Loucy (cell line): ENCODE measurements at regions not wholly inside any gene's neighbourhood (a gene's known extent, or its start where the extent isn't known, plus 50 kb on each side); places are given as distances from the start of the nearest gene placed in this dataset.
"Not testable (repeated sequence)": the region's sequence is repeated elsewhere in the genome, so short reads cannot be mapped to it uniquely, and the experiment has no call there.

Source experiments
- H2AFZ ChIP-seq: fragments of 200-600 bp; sonication (generic); 2 replicates; pipeline ENCODE4 v1.6.0; 2016; ENCODE audit warnings: antibody characterized with exemption, mild to moderate bottlenecking, low read length, moderate library complexity
- H3F3A ChIP-seq: fragments of 200-600 bp; 2 replicates; pipeline ENCODE4 v1.6.0; 2016; ENCODE audit warnings: antibody characterized with exemption, low read depth, mild to moderate bottlenecking
- H3K27me3 ChIP-seq: fragments of 200-600 bp; sonication (generic); 2 replicates; pipeline ENCODE4 v1.6.1; 2014; ENCODE audit warnings: low read length, mild to moderate bottlenecking; ENCODE audit not compliant: insufficient read depth, poor library complexity, severe bottlenecking
- H3K36me3 ChIP-seq: fragments of 200-600 bp; sonication (generic); 2 replicates; pipeline ENCODE4 v1.6.1; 2016; ENCODE audit warnings: low read length; ENCODE audit not compliant: insufficient read depth
- H3K4me1 ChIP-seq: fragments of 200-600 bp; sonication (generic); 2 replicates; pipeline ENCODE4 v1.5.1; 2014; ENCODE audit warnings: low read length, mild to moderate bottlenecking; ENCODE audit not compliant: insufficient read depth, poor library complexity, severe bottlenecking
- H3K4me2 ChIP-seq: fragments of 200-600 bp; sonication (generic); 2 replicates; pipeline ENCODE4 v1.6.0; 2014; ENCODE audit warnings: antibody characterized with exemption, low read length, low read depth, mild to moderate bottlenecking; ENCODE audit not compliant: poor library complexity, severe bottlenecking
- H3K4me3 ChIP-seq: fragments of 200-600 bp; sonication (generic); 2 replicates; pipeline ENCODE4 v1.5.1; 2014; ENCODE audit warnings: low read length, mild to moderate bottlenecking, mixed read lengths; ENCODE audit not compliant: poor library complexity, severe bottlenecking
- H3K79me2 ChIP-seq: fragments of 200-600 bp; sonication (generic); 2 replicates; pipeline ENCODE4 v1.6.1; 2014; ENCODE audit warnings: low read length; ENCODE audit not compliant: insufficient read depth
- H3K9ac ChIP-seq: fragments of 200-600 bp; sonication (generic); 2 replicates; pipeline ENCODE4 v1.6.0; 2014; ENCODE audit warnings: mild to moderate bottlenecking, low read depth, low read length, moderate library complexity; ENCODE audit not compliant: poor library complexity, severe bottlenecking
- H3K9me2 ChIP-seq: fragments of 200-600 bp; sonication (generic); replicated peaks from 2 replicates; pipeline ENCODE4 v1.6.1; 2016; ENCODE audit warnings: low read depth, low read length, mixed read lengths
- H3K9me3 ChIP-seq: fragments of 200-600 bp; sonication (generic); 2 replicates; pipeline ENCODE4 v1.6.1; 2014; ENCODE audit warnings: mild to moderate bottlenecking, antibody characterized with exemption, low read length, low read depth; ENCODE audit not compliant: insufficient read depth
- H4K20me1 ChIP-seq: fragments of 200-600 bp; sonication (generic); 2 replicates; pipeline ENCODE4 v1.6.0; 2014; ENCODE audit warnings: antibody characterized with exemption, low read length, mild to moderate bottlenecking; ENCODE audit not compliant: insufficient read depth, poor library complexity, severe bottlenecking
- EZH2phosphoT487 ChIP-seq: fragments of 200-600 bp; IDR thresholded peaks from 2 replicates; pipeline ENCODE4 v1.6.1; 2018; ENCODE audit warnings: antibody characterized with exemption, mild to moderate bottlenecking, moderate library complexity, borderline replicate concordance
- TF ChIP-seq, protein P1 (sequence below): fragments of 200-600 bp; sonication (generic); conservative IDR thresholded peaks from 2 replicates; pipeline ENCODE4 v1.5.1; 2014; ENCODE audit warnings: mild to moderate bottlenecking, antibody characterized with exemption, low read length

DNA sequence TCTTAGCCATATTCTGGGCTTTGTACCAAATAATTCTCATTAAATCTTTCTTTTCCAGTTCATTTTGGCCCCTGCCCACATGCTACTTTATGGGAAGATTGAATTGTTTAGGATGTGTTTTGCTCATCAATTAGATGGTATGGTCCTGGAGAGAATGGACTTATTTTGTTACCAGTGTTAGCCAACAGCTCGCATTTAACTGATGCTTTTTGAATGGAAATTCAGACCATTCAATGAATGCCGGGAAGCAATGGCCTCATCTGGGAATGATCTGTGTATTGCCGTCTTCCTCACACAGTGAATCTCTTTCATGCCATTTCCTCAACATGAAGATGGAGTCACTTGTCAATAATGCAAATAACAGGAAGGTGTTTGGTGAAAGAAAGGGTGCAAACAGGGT, 370.6 kb upstream of the PIK3R1 start:
- no peak overlapping the region for H3K9ac ChIP-seq
- H3K4me2 ChIP-seq: no peak overlapping the region
- no peaks in the 10 kb centered on the region for H3K27me3 ChIP-seq
- no peaks in the 10 kb centered on the region for H4K20me1 ChIP-seq
- H3K9me3 ChIP-seq: no peaks in the 10 kb centered on the region
- H3K9me2 ChIP-seq: no peaks in the 10 kb centered on the region
- TF ChIP-seq, protein P1, sequence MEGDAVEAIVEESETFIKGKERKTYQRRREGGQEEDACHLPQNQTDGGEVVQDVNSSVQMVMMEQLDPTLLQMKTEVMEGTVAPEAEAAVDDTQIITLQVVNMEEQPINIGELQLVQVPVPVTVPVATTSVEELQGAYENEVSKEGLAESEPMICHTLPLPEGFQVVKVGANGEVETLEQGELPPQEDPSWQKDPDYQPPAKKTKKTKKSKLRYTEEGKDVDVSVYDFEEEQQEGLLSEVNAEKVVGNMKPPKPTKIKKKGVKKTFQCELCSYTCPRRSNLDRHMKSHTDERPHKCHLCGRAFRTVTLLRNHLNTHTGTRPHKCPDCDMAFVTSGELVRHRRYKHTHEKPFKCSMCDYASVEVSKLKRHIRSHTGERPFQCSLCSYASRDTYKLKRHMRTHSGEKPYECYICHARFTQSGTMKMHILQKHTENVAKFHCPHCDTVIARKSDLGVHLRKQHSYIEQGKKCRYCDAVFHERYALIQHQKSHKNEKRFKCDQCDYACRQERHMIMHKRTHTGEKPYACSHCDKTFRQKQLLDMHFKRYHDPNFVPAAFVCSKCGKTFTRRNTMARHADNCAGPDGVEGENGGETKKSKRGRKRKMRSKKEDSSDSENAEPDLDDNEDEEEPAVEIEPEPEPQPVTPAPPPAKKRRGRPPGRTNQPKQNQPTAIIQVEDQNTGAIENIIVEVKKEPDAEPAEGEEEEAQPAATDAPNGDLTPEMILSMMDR: no peak
- TF ChIP-seq EZH2phosphoT487: no peak
- no peaks in the 10 kb centered on the region for H3K4me1 ChIP-seq
- H3F3A ChIP-seq: no peaks in the 10 kb centered on the region
- H3K79me2 ChIP-seq: no peaks in the 10 kb centered on the region
- no peaks in the 10 kb centered on the region for H3K36me3 ChIP-seq
- no peak overlapping the region for H3K4me3 ChIP-seq
- H2AFZ ChIP-seq: no peak overlapping the region

DNA sequence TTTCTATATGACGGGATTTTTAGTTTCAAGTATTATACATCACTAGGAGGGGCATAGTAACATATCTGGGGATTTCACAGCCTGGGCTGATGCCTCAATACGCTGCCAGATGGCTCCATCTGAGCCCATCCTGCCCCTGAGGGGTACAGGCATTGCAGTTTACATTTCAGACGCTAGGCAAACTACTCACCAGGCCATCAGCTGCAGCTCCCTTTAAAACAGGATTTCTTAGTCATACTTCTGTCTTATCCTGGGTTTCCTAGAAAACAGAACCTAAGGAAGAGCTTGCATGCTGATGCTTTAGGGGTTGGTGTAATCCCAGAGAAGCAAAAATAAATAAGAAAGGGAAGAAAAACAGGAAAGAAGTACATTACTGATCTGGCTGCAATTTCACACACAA, 372.8 kb upstream of the PIK3R1 start:
- Histone ChIP-seq H3K79me2 (no peaks in the 10 kb centered on the region), H3K9me2 (no peaks in the 10 kb centered on the region), H3K9ac (no peak overlapping the region), H3K27me3 (no peaks in the 10 kb centered on the region), H3K36me3 (no peaks in the 10 kb centered on the region), H4K20me1 (no peaks in the 10 kb centered on the region), H3K9me3 (no peaks in the 10 kb centered on the region), H2AFZ (no peak overlapping the region), H3K4me3 (no peak overlapping the region), H3K4me1 (no peaks in the 10 kb centered on the region), H3F3A (no peaks in the 10 kb centered on the region), H3K4me2 (no peak overlapping the region)
- TF ChIP-seq, protein P1: no peak
- no peak for TF ChIP-seq EZH2phosphoT487

DNA sequence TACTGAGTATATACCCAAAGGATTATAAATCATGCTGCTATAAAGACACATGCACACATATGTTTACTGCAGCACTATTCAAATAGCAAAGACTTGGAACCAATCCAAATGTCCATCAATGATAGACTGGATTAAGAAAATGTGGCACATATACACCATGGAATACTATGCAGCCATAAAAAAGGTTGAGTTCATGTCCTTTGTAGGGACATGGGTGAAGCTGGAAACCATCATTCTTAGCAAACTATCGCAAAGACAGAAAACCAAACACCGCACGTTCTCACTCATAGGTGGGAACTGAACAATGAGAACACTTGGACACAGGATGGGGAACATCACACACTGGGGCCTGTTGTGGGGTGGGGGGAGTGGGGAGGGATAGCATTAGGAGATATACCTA, 378.3 kb upstream of the PIK3R1 start:
- not testable (repeated sequence) for H3K4me1 ChIP-seq, H3K27me3 ChIP-seq, H3K4me3 ChIP-seq, H3K36me3 ChIP-seq, H3K4me2 ChIP-seq, H3K9me3 ChIP-seq, H3K9me2 ChIP-seq, H4K20me1 ChIP-seq, H3K9ac ChIP-seq, H2AFZ ChIP-seq, H3F3A ChIP-seq, H3K79me2 ChIP-seq

GRCh38 chr5:67836496-67836895, 379.1 kb upstream of the PIK3R1 start:
- not testable (repeated sequence) for H3K27me3 ChIP-seq, H3K79me2 ChIP-seq, H3F3A ChIP-seq, H3K36me3 ChIP-seq, H3K9ac ChIP-seq, H2AFZ ChIP-seq, H3K4me1 ChIP-seq, H3K9me2 ChIP-seq, H4K20me1 ChIP-seq, H3K4me3 ChIP-seq, H3K9me3 ChIP-seq, H3K4me2 ChIP-seq
